Hematopoietic multipotent progenitor cell treated with erythropoietin and hydrocortisone succinate and interleukin-3 and kit ligand, for 4 days (in vitro differentiated cells): ENCODE measurements at regions not wholly inside any gene's neighbourhood (a gene's known extent, or its start where the extent isn't known, plus 50 kb on each side); places are given as distances from the start of the nearest gene placed in this dataset.
"Not testable (repeated sequence)": the region's sequence is repeated elsewhere in the genome, so short reads cannot be mapped to it uniquely, and the experiment has no call there.

ENCODE experiments used
- DNase-seq: peaks from one replicate; pipeline ENCODE4 v3.0.0-alpha.2; 2015

GRCh38 chr16:29294400-29294933 lies 112.0 kb downstream of the NPIPB11 start:
- DNase-seq, result not testable (repeated sequence)

GRCh38 chr16:29293545-29293944 lies 113.0 kb downstream of the NPIPB11 start:
- DNase-seq, result not testable (repeated sequence)

- not testable (repeated sequence) for DNase-seq
These were observed 113.5 kb downstream of the NPIPB11 start for GRCh38 chr16:29292952-29293471.

- DNase-seq, result not testable (repeated sequence)
These were observed 114.9 kb downstream of the NPIPB11 start for GRCh38 chr16:29291329-29292271.

GRCh38 chr16:29290631-29291247 lies 115.8 kb downstream of the NPIPB11 start:
- peak; percentile 96 for DNase-seq

GRCh38 chr16:29289516-29290239 lies 116.8 kb downstream of the NPIPB11 start:
- DNase-seq, result not testable (repeated sequence)

- not testable (repeated sequence) for DNase-seq
These were observed 117.6 kb downstream of the NPIPB11 start for GRCh38 chr16:29288711-29289474.

- not testable (repeated sequence) for DNase-seq
These were observed 118.5 kb downstream of the NPIPB11 start for GRCh38 chr16:29287871-29288535.

- DNase-seq, result not testable (repeated sequence)
These were observed 119.3 kb downstream of the NPIPB11 start for GRCh38 chr16:29287246-29287645.

- DNase-seq, result not testable (repeated sequence)
These were observed 119.7 kb downstream of the NPIPB11 start for GRCh38 chr16:29286796-29287195.

- not testable (repeated sequence) for DNase-seq
These were observed 120.3 kb downstream of the NPIPB11 start for GRCh38 chr16:29286161-29286560.

- not testable (repeated sequence) for DNase-seq
These were observed 121.2 kb downstream of the NPIPB11 start for GRCh38 chr16:29285151-29285885.

GRCh38 chr16:29284723-29285122 lies 121.8 kb downstream of the NPIPB11 start:
- DNase-seq, result not testable (repeated sequence)

GRCh38 chr16:29284159-29284558 lies 122.4 kb downstream of the NPIPB11 start:
- DNase-seq, result not testable (repeated sequence)

- not testable (repeated sequence) for DNase-seq
These were observed 128.2 kb downstream of the NPIPB11 start for GRCh38 chr16:29278097-29278871.

- DNase-seq, result not testable (repeated sequence)
These were observed 130.1 kb downstream of the NPIPB11 start for GRCh38 chr16:29276446-29276845.

GRCh38 chr16:29274055-29275035 lies 132.2 kb downstream of the NPIPB11 start:
- not testable (repeated sequence) for DNase-seq
